C1 segment of cervical spinal cord (tissue), 14 donors: ENCODE measurements at regions not wholly inside any gene's neighbourhood (a gene's known extent, or its start where the extent isn't known, plus 50 kb on each side); places are given as distances from the start of the nearest gene placed in this dataset.

Experiments
- DNase-seq, 14 donors: peaks; one replicate each; lab custom pipeline; 2025; lab: John Stamatoyannopoulos, UW

DNA sequence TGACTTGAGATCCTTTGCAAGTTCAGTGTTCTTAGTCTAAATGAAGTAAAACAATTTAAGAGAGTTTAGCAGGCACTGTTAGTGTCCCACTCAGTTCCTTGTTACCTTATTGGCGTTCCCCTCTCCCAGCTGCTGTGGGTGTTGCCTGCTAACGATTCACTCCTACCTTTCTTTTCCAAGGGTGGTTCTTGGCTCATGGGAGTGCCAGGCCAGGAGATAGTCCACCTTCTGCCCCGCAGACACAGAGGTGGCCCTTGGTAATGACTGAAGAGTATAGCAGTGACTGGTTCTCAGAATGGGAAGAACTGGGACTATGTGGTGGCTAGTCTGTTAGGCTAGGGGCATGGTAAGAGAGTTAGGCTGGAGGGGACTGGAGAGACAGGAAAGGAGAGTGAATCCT lies 240.4 kb downstream of the EDEM1 start:
- no peak for DNase-seq

DNA sequence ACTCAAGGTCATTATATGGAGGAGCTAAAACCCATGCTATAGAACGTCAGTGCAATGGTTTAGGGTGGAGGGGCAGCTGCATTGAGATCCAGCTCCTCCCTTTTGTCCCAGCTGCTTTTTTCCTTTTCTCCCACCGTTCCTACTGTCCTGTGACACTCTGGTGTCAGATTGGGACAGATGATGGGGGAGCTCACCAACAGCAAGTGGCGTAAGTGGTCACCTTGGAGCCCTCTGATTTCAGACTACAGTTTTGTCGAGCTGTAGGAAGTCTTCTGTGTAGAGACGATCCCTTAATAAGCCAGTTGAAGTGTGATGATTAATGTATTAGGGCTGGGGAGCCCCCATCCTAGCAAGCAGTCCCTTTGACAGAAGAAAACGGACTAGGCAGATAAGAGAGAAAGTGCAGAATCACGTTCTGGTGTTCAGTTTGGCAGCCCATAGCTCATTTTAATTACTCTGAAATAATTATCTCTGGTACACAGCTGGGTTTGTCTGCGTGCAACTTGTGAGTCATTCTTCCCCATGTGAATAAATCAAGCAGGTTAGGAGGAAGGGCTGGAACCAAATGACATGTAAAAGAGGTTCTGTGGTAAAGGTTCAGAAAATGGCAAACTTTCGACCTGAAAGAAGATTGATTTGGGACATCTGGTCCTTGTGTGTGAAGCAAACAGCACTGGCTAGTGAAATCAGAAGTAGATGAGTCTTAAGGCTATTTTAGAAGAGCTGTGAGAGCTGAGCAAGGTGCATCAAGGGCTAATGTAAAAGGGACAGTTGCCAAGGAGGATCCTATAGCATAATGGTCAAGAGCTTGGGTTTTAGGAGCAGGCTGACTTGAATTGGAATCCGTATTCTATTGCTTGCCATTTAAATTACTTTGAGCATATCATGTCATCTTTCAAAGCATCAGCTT lies 241.4 kb downstream of the EDEM1 start:
- DNase-seq: no peak

DNA sequence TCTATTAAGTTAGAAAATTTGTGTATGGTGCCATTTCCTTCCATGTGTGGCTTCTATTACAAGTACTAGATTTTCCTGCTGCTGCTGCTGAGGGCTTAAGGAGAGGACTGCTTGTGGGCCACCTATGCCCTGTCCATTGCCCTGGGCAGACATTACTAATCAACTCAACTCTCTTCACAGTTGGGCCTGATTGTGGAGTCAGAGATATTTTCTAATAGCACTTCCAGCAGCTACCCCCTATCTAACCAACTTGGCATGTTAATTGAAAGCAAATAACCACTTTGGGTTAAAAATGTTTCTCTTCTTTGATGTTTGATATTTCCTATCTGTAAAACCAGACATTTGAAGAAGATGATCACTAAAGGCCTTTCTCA lies 242.0 kb downstream of the EDEM1 start:
- no peak for DNase-seq

DNA sequence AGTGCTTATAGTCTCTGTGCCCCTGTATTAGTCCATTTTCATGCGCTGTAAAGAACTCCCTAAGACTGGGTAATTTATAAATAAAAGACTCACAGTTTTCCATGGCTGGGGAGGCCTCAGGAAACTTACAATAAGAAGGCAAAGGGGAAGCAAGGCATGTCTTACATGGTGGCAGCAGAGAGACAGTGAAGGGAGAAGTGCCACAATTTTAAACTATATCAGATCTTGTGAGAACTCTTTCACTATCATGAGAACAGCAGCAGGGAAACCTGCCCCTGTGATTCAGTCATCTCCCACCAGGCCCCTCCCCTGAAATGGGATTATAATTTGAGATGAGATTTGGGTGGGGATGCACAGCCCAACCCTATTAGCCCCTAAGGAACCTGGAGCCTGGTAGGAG lies 243.2 kb downstream of the EDEM1 start:
- DNase-seq: no peak

DNA sequence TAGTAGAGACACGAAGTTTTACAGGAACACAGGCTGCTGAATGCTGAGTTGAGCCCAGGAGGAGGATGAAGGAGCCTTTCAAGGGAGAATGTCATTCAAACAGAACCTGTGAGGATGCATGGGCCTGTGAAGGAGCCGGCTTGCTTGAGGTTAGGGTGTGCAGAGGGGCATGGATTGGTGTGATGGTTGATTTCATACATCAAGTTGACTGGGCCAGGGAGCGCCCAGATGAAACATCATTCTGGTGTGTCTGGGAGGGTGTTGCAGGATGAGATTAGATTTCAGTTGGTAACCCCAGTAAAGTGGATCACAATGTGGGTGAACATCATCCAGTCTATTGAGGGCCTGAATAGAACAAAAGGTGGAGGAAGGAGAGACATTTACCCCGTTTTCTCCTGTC lies 243.6 kb downstream of the EDEM1 start:
- no peak for DNase-seq

DNA sequence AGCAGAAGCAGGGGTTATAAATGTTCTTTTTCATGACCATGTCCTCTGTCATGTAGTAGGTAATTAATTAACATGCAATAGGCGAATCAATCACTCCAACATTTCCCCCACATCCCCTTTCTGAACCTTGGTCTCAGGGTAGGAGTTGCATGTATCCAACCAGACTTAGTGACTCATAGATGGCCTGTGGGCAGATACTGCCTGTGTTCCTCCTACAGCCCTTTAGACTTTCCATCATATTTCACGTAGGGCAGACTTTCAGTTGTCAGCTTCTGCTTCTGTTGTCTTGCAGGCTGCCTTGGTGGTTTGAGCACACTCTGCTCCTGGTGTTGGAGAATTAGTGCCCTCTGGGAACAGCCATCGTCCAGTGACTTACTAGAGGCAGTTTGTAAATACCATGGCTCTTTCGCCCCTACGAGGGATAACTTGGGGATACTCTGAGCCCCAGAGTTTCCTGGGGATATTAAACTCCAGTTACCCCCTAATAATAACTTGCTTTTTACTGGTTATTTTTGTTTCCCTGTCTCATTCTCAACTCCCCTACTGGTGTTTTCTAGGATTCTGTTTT lies 244.4 kb downstream of the EDEM1 start:
- DNase-seq: no peak

DNA sequence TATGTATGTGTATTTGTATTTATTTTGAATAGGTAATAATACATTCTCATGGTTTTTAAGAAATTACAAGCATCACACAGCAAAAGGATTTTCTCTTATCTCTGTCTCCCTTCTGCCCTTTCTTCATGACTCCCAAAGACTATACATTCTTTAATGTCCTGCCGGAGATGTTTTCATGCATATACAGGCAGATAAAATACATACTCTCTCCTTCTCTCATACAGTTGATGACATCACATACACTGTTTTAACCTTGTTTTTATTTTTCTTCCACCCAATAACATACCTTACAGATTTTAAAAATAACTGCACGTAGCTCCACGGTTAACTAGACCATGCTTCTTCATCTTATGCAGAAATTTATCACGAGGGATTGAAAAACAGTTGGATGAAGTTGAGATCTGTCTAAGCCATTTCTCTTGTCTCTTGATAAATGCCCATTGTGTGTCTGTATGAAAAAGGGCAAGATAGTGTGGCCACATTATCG lies 249.8 kb downstream of the EDEM1 start:
- DNase-seq: no peak

DNA sequence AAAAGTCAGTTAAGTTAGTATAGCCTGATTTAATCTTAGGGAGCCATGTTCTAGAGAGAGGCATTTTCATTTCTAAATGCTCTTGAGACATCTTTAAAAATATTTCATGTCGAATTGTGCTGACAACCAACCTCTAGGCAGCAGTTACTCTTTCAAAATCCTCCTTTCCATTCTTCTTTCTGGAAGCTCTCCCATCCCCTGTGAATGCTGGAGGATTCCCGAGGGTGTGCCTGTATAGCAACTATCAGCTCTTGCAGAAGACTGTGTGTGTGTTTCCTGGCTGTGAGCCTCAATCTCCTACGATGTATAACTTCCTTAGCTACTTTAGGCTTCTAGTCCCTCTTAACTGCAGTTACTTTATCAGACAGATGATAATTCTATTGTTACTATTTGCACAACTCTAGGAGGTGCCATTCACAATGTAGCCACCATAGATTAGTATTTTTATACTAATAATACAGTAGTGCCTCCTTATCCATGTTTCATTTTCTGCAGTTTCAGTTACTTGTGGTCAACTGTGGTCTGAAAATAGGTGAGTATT lies 250.3 kb downstream of the EDEM1 start:
- no peak for DNase-seq

DNA sequence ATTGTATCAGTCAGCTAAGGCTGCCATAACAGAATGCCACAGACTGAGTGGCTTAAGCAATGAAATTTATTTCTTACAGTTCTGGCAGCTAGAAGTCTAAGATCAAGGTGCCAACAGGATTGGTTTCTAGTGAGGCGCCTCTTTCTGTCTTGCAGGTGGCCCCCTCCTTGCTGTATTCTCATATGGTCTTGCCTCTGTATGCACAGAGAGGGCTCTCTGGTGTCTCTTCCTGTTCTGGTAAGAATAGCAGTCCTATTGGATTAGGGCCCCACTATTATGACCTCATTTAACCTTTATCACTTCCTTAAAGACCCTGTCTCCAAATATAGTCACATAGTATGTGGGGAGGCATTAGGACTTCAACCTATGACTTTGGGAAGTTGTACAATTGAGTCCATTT lies 253.9 kb downstream of the EDEM1 start:
- no peak for DNase-seq

DNA sequence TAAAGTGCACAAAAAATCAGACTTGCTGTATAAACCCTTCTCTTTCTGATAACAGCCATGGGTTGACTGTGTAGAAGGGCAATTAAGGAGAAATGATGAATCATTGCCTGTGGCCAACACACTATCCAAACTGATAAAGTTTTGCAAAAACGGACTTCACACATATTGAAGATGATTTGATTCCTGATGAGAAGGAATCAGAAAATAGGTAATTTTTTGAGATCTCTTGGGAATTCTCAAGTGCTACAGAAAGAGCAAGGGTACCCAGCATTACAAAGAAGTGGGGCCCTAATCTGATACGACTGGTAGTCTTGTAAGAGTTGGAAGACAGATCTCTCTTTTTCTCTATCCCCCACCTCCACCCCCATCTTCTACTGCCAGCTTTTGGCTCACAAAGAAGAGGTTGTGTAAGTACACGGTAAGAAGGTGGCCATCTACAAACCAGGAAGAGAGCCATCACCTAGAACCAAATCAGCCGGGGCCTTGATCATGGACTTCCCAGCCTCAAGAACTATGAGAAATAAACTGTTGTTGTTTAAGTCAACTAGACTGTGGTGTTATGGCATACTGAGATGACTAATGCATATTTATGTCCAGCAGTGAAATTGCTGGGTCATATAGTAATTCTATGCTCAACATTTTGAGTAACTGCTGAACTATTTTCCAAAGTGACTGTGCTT lies 254.7 kb downstream of the EDEM1 start:
- DNase-seq: no peak

DNA sequence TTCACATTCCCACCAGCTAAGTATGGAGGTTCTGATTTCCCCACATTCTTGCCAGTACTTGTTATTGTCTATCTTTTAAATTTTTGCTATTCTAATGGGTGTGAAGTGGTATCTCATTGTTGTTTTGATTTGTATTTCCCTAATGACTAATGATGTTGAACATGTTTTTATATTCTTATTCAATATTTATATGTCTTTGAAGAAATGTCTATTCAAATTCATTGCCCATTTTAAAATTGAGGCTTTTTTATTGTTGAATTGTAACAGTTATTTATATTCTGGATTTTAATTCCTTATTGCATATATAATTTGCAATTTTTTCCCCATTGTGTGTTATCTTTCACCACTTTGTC lies 255.3 kb downstream of the EDEM1 start:
- no peak for DNase-seq

DNA sequence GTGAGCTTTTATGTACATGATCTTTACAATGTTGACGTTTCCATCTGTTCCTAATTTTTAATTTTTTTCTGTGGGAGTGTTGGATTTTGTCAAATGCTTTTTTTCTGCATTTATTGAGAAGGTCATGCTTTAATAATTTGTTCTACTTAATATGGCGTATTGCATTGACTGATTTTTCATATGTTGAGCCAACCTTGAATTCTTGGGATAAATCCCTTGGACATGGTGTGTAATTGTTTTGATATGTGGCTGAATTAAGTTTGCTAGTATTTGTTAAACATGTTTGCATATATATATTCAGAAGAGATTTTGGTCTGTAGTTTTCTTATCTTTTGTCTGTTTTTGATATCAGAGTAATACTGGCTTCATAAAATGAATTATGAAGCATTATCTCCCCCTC lies 256.7 kb downstream of the EDEM1 start:
- DNase-seq: no peak

DNA sequence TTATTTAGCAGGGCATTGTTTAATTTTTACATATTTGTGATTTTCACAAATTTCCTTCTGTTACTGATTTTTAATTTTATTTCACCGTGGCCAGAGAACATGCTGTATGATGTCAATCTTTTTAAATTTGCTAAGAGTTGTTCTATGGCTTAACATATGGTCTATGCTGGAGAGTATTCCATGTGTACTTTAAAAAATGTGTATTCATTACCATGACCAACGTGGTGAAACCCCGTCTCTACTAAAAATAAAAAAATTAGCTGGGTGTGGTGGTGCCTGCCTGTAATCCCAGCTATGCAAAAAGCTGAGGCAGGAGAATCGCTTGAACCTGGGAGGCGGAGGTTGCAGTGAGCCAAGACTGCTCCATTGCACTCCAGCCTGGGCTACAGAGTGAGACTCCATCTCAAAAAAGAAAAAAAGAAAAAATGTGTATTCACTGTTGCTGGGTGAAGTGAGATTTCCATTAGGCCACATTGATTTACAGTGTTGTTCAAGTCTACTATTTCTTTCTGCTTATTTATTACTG lies 258.2 kb downstream of the EDEM1 start:
- DNase-seq: no peak

DNA sequence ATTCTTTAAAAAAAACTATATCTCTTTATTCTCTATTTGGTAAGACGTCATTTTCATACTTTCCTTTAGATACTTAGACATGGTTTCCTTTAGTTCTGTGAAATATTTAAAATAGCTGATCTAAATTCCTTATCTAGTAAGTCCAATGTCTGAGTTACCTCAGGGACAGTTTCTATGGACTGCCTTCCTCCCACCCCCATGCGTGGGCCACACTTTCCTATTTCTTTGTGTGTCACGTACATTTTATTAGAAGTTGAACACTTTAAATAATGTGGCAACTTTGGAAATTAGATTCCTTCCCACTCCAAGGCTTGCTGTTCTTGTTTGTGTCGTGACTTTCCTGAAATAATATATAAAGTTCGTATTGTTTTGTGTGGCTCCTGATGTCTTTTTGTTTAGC lies 260.7 kb downstream of the EDEM1 start:
- DNase-seq: no peak

DNA sequence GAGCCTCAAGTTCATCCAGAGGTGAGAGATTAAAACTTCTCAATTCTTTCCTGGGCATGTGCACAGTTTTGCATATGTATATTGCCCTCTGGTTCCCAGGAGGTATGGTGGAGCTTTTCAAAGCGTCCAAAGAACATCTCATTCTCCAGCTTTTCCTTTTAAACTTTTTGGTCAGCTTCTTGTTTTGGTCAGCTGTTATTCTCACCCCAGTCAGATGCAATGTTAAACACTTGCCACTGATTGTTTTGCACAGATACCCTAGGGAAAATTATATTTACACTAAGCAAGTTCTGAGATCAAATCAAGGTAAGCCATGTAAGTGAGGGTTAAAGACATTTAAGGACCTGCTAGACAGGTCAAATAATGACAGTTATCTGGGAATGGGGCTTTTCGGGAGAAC lies 261.3 kb downstream of the EDEM1 start:
- no peak for DNase-seq

DNA sequence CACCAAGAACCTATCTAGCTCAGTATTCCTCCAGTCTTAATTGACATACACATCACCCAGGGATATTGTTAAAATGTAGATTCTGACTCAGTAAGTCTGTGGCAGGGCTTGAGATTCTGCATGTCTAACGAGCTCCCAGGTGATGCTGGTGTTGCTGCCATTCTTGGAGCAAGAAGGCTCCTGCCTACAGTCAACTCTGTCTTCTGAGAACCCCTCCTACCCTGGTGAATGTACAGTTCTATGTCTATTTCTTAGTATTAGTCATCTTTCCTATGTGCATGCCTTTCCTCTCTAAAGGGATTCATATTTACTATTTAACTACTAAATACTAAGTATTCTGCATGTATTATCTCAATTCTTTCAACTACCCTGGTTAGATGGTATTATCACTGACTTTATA lies 268.7 kb downstream of the EDEM1 start:
- no peak for DNase-seq

DNA sequence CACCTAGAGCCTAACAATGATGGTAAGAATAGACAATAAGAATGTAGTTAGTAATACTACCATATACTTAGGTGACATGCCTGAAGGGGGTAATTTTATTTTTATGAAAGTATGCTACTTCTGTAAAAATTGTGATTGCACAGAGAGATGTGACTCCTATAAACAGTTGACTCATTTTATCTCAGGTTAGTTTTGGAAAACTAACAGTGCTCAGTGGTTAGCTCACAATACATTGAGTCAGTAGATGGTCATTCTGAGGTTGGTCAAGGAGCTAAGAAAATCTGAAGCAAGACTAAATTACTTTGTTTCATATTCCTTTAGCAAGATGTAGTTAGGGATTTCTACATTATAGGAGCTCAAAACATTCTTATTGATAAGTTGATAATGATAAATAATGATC lies 271.0 kb downstream of the EDEM1 start:
- no peak for DNase-seq

DNA sequence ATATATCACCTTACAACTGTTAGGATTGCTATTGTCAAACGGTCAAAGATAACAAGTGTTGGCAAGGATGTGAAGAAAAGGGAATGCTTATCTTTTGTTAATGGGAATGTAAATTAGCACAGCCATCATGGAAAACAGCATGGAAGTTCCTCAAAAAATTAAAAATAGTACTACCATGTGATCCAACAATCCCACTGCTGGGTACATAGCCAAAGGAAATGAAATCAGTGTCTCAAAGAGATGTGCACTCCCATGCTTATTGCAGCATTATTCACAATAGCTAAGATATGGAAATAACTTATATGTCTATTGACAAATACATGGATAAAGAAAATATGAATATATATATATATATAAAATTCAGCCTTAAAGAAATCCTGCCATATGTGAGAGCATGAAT lies 274.6 kb downstream of the EDEM1 start:
- DNase-seq: no peak

DNA sequence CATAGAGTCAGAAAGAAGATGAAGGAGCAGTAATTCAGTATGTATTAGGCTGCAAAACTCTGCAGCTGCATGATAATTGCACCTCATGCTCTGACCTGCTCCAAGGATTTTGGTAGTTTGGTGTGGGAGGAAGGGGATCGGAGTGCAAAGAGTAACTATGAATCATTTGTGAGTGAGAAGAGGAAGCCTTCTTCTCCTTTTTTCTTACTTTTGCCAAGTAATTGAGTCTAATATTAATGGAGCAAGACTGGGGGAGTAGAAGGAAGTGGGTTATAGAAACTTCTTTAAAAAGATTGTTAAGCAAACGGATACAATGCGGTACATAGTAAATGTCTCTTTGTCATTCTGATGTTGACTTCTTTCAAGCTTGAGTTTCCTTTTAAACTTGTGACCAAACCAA lies 276.5 kb downstream of the EDEM1 start:
- no peak for DNase-seq

DNA sequence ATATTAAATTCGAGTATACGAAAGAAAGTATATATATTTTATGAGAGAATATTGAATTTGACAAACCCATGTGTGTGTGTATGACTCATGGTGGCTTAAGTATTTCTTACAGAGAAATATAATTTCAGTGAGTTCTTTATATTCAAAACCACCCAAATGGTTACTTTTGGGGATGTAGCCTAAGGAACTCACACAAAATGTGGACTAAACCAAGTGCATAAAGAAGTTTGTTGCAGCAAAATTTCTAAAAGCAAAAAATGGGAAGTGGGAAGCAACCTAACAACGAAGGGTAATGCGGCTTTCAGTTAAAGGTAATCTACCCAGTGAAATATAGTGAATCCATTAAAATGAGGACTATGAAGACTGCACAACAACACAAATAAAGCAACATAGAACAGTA lies 277.1 kb downstream of the EDEM1 start:
- DNase-seq: no peak

DNA sequence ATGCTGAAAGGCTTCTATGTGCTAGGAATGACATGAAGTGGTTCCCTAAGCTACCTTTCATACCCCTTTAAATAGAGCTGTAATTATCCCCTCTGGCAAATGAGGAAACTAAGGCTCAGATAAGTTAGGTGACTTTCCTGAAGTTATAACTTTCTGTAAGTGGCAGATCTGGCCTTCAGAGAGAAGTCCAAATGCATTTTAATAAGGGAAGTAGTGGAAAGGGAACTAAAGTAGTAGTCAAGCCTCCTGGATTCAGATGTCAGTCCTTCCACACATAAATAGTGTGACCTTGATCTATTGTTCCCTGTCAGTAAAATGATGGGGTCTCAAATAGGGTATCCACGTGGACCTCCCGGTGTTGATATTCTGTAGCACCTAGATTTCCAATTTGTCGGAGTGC lies 277.7 kb downstream of the EDEM1 start:
- DNase-seq: no peak

DNA sequence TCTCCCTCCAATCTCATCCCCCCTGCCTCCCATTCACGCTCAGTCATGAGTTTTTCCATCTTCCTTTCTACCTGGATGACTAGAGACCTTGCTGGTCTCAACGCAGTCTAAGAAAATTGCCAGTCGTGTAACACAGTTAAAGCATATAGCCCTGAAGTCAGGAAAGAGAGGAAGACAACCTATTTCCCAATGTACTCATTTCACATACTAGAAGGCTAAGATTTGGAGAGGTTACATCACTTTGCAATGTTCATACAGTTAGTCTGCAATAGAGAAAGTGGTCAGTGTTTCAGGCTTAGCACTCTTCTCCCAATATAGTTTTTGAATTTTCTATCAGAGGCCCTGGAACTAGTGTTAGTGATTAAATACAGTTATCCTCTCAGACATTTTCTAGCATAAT lies 278.6 kb downstream of the EDEM1 start:
- DNase-seq: no peak
